ENCODE measurements at regions not wholly inside any gene's neighbourhood (a gene's known extent, or its start where the extent isn't known, plus 50 kb on each side); places are given as distances from the start of the nearest gene placed in this dataset.
"Not testable (repeated sequence)": the region's sequence is repeated elsewhere in the genome, so short reads cannot be mapped to it uniquely, and the experiment has no call there.

- H3K9ac ChIP-seq (ENCODE audit: low read depth in 1 of 2, low read length in 2 of 2) = no peak overlapping the region
- H3K4me1 ChIP-seq (ENCODE audit: control insufficient read depth in 1 of 2, insufficient read depth in 2 of 2, low read length in 2 of 2) = no peaks in the 10 kb centered on the region
- no peaks in the 10 kb centered on the region for H3K9me3 ChIP-seq (ENCODE audit: control insufficient read depth in 1 of 2, low read length in 2 of 2)
- no peak overlapping the region for H3K4me3 ChIP-seq (ENCODE audit: low read depth in 1 of 2, low read length in 2 of 2)
- H3K27me3 ChIP-seq (ENCODE audit: control insufficient read depth in 1 of 2, insufficient read depth in 2 of 2, low read length in 2 of 2) = no peaks in the 10 kb centered on the region
- no peak overlapping the region for H3K27ac ChIP-seq (ENCODE audit: low read depth, low read length)
- H3K36me3 ChIP-seq (ENCODE audit: control insufficient read depth in 1 of 2, insufficient read depth in 2 of 2, low read length in 2 of 2) = no peaks in the 10 kb centered on the region
Observed at GRCh38 chr3:184457329-184457728, 77.5 kb downstream of the CHRD start.

GRCh38 chr3:184457784-184458377 lies 78.0 kb downstream of the CHRD start:
- H3K27ac ChIP-seq (ENCODE audit: low read depth, low read length); H3K36me3 ChIP-seq (ENCODE audit: control insufficient read depth in 1 of 2, insufficient read depth in 2 of 2, low read length in 2 of 2); H3K9me3 ChIP-seq (ENCODE audit: control insufficient read depth in 1 of 2, low read length in 2 of 2); H3K27me3 ChIP-seq (ENCODE audit: control insufficient read depth in 1 of 2, insufficient read depth in 2 of 2, low read length in 2 of 2); H3K4me3 ChIP-seq (ENCODE audit: low read depth in 1 of 2, low read length in 2 of 2); H3K4me1 ChIP-seq (ENCODE audit: control insufficient read depth in 1 of 2, insufficient read depth in 2 of 2, low read length in 2 of 2); H3K9ac ChIP-seq (ENCODE audit: low read depth in 1 of 2, low read length in 2 of 2): not testable (repeated sequence)

GRCh38 chr3:184459355-184459754 lies 79.5 kb downstream of the CHRD start:
- H3K9ac ChIP-seq (ENCODE audit: low read depth in 1 of 2, low read length in 2 of 2) = no peak overlapping the region
- no peaks in the 10 kb centered on the region for H3K36me3 ChIP-seq (ENCODE audit: control insufficient read depth in 1 of 2, insufficient read depth in 2 of 2, low read length in 2 of 2)
- no peaks in the 10 kb centered on the region for H3K9me3 ChIP-seq (ENCODE audit: control insufficient read depth in 1 of 2, low read length in 2 of 2)
- peaks cover 0 to 6% of the 10 kb centered on the region in 2 donors for H3K27me3 ChIP-seq (ENCODE audit: control insufficient read depth in 1 of 2, insufficient read depth in 2 of 2, low read length in 2 of 2)
- H3K27ac ChIP-seq (ENCODE audit: low read depth, low read length) = no peak overlapping the region
- no peaks in the 10 kb centered on the region for H3K4me1 ChIP-seq (ENCODE audit: control insufficient read depth in 1 of 2, insufficient read depth in 2 of 2, low read length in 2 of 2)
- no peak overlapping the region for H3K4me3 ChIP-seq (ENCODE audit: low read depth in 1 of 2, low read length in 2 of 2)

GRCh38 chr3:184460276-184460675 lies 80.4 kb downstream of the CHRD start:
- peaks cover 0 to 7% of the 10 kb centered on the region in 2 donors for H3K27me3 ChIP-seq (ENCODE audit: control insufficient read depth in 1 of 2, insufficient read depth in 2 of 2, low read length in 2 of 2)
- no peak overlapping the region for H3K9ac ChIP-seq (ENCODE audit: low read depth in 1 of 2, low read length in 2 of 2)
- no peaks in the 10 kb centered on the region for H3K36me3 ChIP-seq (ENCODE audit: control insufficient read depth in 1 of 2, insufficient read depth in 2 of 2, low read length in 2 of 2)
- no peak overlapping the region for H3K4me3 ChIP-seq (ENCODE audit: low read depth in 1 of 2, low read length in 2 of 2)
- no peaks in the 10 kb centered on the region for H3K9me3 ChIP-seq (ENCODE audit: control insufficient read depth in 1 of 2, low read length in 2 of 2)
- no peak overlapping the region for H3K27ac ChIP-seq (ENCODE audit: low read depth, low read length)
- H3K4me1 ChIP-seq (ENCODE audit: control insufficient read depth in 1 of 2, insufficient read depth in 2 of 2, low read length in 2 of 2) = no peaks in the 10 kb centered on the region

GRCh38 chr3:184461219-184461618 lies 81.4 kb downstream of the CHRD start:
- H3K36me3 ChIP-seq (ENCODE audit: control insufficient read depth in 1 of 2, insufficient read depth in 2 of 2, low read length in 2 of 2) = no peaks in the 10 kb centered on the region
- H3K9ac ChIP-seq (ENCODE audit: low read depth in 1 of 2, low read length in 2 of 2) = no peak overlapping the region
- peaks cover 0 to 1% of the 10 kb centered on the region in 2 donors for H3K4me1 ChIP-seq (ENCODE audit: control insufficient read depth in 1 of 2, insufficient read depth in 2 of 2, low read length in 2 of 2)

GRCh38 chr3:184465883-184466412 lies 86.1 kb downstream of the CHRD start:
- Histone ChIP-seq H3K9me3 (ENCODE audit: control insufficient read depth in 1 of 2, low read length in 2 of 2) (no peaks in the 10 kb centered on the region), H3K27me3 (ENCODE audit: control insufficient read depth in 1 of 2, insufficient read depth in 2 of 2, low read length in 2 of 2) (peaks cover 4 to 7% of the 10 kb centered on the region in 2 donors), H3K4me1 (ENCODE audit: control insufficient read depth in 1 of 2, insufficient read depth in 2 of 2, low read length in 2 of 2) (peaks cover 0 to 2% of the 10 kb centered on the region in 2 donors), H3K9ac (ENCODE audit: low read depth in 1 of 2, low read length in 2 of 2) (no peak overlapping the region), H3K36me3 (ENCODE audit: control insufficient read depth in 1 of 2, insufficient read depth in 2 of 2, low read length in 2 of 2) (no peaks in the 10 kb centered on the region), H3K27ac (ENCODE audit: low read depth, low read length) (no peak overlapping the region), H3K4me3 (ENCODE audit: low read depth in 1 of 2, low read length in 2 of 2) (no peak overlapping the region)

More at GRCh38 chr3:184461219-184461618, 81.4 kb downstream of the CHRD start:
- H3K4me3 ChIP-seq (ENCODE audit: low read depth in 1 of 2, low read length in 2 of 2) = no peak overlapping the region
- peaks cover 0 to 7% of the 10 kb centered on the region in 2 donors for H3K27me3 ChIP-seq (ENCODE audit: control insufficient read depth in 1 of 2, insufficient read depth in 2 of 2, low read length in 2 of 2)
- no peak overlapping the region for H3K27ac ChIP-seq (ENCODE audit: low read depth, low read length)
- H3K9me3 ChIP-seq (ENCODE audit: control insufficient read depth in 1 of 2, low read length in 2 of 2) = no peaks in the 10 kb centered on the region

GRCh38 chr3:184466413-184466960 lies 86.6 kb downstream of the CHRD start:
- H3K27ac ChIP-seq (ENCODE audit: low read depth, low read length) = no peak overlapping the region
- H3K4me3 ChIP-seq (ENCODE audit: low read depth in 1 of 2, low read length in 2 of 2) = no peak overlapping the region
- H3K9me3 ChIP-seq (ENCODE audit: control insufficient read depth in 1 of 2, low read length in 2 of 2) = no peaks in the 10 kb centered on the region
- H3K27me3 ChIP-seq (ENCODE audit: control insufficient read depth in 1 of 2, insufficient read depth in 2 of 2, low read length in 2 of 2) = peaks cover 4 to 7% of the 10 kb centered on the region in 2 donors
- peaks cover 0 to 2% of the 10 kb centered on the region in 2 donors for H3K4me1 ChIP-seq (ENCODE audit: control insufficient read depth in 1 of 2, insufficient read depth in 2 of 2, low read length in 2 of 2)
- no peaks in the 10 kb centered on the region for H3K36me3 ChIP-seq (ENCODE audit: control insufficient read depth in 1 of 2, insufficient read depth in 2 of 2, low read length in 2 of 2)
- H3K9ac ChIP-seq (ENCODE audit: low read depth in 1 of 2, low read length in 2 of 2) = no peak overlapping the region

- H3K36me3 ChIP-seq (ENCODE audit: control insufficient read depth in 1 of 2, insufficient read depth in 2 of 2, low read length in 2 of 2) = no peaks in the 10 kb centered on the region
Observed at GRCh38 chr3:184467171-184467570, 87.3 kb downstream of the CHRD start.

GRCh38 chr3:184470551-184470950 lies 90.7 kb downstream of the CHRD start:
- Histone ChIP-seq H3K9me3 (ENCODE audit: control insufficient read depth in 1 of 2, low read length in 2 of 2) (no peaks in the 10 kb centered on the region), H3K27ac (ENCODE audit: low read depth, low read length) (no peak overlapping the region), H3K36me3 (ENCODE audit: control insufficient read depth in 1 of 2, insufficient read depth in 2 of 2, low read length in 2 of 2) (no peaks in the 10 kb centered on the region), H3K4me3 (ENCODE audit: low read depth in 1 of 2, low read length in 2 of 2) (no peak overlapping the region), H3K9ac (ENCODE audit: low read depth in 1 of 2, low read length in 2 of 2) (no peak overlapping the region), H3K4me1 (ENCODE audit: control insufficient read depth in 1 of 2, insufficient read depth in 2 of 2, low read length in 2 of 2) (peaks cover 0 to 2% of the 10 kb centered on the region in 2 donors), H3K27me3 (ENCODE audit: control insufficient read depth in 1 of 2, insufficient read depth in 2 of 2, low read length in 2 of 2) (peaks cover 0 to 4% of the 10 kb centered on the region in 2 donors)

More at GRCh38 chr3:184467171-184467570, 87.3 kb downstream of the CHRD start:
- no peaks in the 10 kb centered on the region for H3K9me3 ChIP-seq (ENCODE audit: control insufficient read depth in 1 of 2, low read length in 2 of 2)
- H3K4me1 ChIP-seq (ENCODE audit: control insufficient read depth in 1 of 2, insufficient read depth in 2 of 2, low read length in 2 of 2) = peaks cover 0 to 2% of the 10 kb centered on the region in 2 donors
- no peak overlapping the region for H3K27ac ChIP-seq (ENCODE audit: low read depth, low read length)
- peaks cover 4 to 7% of the 10 kb centered on the region in 2 donors for H3K27me3 ChIP-seq (ENCODE audit: control insufficient read depth in 1 of 2, insufficient read depth in 2 of 2, low read length in 2 of 2)
- H3K9ac ChIP-seq (ENCODE audit: low read depth in 1 of 2, low read length in 2 of 2) = no peak overlapping the region
- H3K4me3 ChIP-seq (ENCODE audit: low read depth in 1 of 2, low read length in 2 of 2) = no peak overlapping the region

- Histone ChIP-seq H3K4me3 (ENCODE audit: low read depth in 1 of 2, low read length in 2 of 2) (no peak overlapping the region), H3K36me3 (ENCODE audit: control insufficient read depth in 1 of 2, insufficient read depth in 2 of 2, low read length in 2 of 2) (no peaks in the 10 kb centered on the region), H3K27me3 (ENCODE audit: control insufficient read depth in 1 of 2, insufficient read depth in 2 of 2, low read length in 2 of 2) (peaks cover 0 to 2% of the 10 kb centered on the region in 2 donors), H3K9me3 (ENCODE audit: control insufficient read depth in 1 of 2, low read length in 2 of 2) (no peaks in the 10 kb centered on the region), H3K9ac (ENCODE audit: low read depth in 1 of 2, low read length in 2 of 2) (no peak overlapping the region), H3K4me1 (ENCODE audit: control insufficient read depth in 1 of 2, insufficient read depth in 2 of 2, low read length in 2 of 2) (no peaks in the 10 kb centered on the region), H3K27ac (ENCODE audit: low read depth, low read length) (no peak overlapping the region)
Observed at GRCh38 chr3:184471439-184471838, 90.1 kb upstream of the EPHB3 start.

Measured in duodenal mucosa (tissue), 2 donors.